NCI-H1417 treated with DMSO at 0.1 percent for 48 hours (cell line): ENCODE measurements at regions not wholly inside any gene's neighbourhood (a gene's known extent, or its start where the extent isn't known, plus 50 kb on each side); places are given as distances from the start of the nearest gene placed in this dataset.
"Not testable (repeated sequence)": the region's sequence is repeated elsewhere in the genome, so short reads cannot be mapped to it uniquely, and the experiment has no call there.

ENCODE experiments used
- DNase-seq: peaks from one replicate; lab custom pipeline; 2025; lab: John Stamatoyannopoulos, UW

DNA sequence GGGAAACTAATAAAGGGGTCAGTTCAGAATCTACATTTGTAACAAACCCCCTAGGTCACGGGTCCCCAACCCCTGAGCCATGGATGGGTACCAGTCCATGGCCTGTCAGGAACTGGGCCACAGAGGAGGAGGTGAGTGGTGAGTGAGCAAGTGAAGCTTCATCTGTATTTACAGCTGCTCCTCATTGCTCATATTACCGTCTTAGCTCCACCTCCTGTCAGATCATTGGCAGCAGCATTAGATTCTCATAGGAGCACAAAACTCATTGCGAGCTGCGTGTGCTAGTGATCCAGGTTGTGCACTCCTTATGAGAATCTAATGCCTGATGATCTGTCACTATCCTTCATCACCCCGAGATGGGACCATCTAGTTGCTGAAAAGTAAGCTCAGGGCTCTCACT, 88.4 kb upstream of the MPP7 start:
- DNase-seq: no peak

GRCh38 chr10:28393956-28394568, 91.2 kb upstream of the MPP7 start:
- peak; percentile 1 for DNase-seq

DNA sequence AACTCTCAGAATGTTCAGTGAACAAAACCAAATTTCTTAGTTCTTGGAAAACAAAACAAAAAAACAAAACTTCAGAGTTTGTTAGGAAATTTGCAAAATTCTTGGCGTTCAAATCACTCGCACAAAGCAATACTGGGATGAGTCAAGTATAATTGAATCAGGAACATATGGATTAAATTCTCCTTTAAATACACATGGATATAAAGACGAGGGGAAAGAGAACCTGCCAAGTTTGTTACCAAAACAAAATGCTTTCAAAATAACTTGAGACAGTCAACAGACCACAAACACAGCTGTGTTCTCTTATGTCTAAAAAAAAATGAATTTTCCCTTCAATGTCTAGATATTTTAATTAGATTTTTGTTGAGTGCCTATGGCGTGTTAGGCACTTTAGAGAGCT, 93.5 kb upstream of the MPP7 start:
- no peak for DNase-seq

DNA sequence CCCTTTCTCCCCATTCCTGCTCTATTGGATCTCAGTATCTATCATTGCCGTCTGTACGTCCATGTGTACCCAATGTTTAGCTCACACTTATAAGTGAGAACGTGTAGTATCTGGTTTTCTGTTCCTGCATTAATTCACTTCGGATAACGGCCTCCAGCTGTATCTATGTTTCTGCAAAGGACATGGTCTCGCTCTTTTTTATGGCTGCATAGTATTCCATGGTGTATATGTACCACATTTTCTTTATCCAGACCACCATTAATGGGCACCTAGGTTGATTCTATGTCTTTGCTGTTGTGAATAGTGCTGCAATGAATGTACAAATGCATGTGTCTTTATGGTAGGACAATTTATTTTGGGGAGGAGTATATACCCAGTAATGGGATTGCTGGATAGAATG, 94.4 kb upstream of the MPP7 start:
- DNase-seq: no peak

DNA sequence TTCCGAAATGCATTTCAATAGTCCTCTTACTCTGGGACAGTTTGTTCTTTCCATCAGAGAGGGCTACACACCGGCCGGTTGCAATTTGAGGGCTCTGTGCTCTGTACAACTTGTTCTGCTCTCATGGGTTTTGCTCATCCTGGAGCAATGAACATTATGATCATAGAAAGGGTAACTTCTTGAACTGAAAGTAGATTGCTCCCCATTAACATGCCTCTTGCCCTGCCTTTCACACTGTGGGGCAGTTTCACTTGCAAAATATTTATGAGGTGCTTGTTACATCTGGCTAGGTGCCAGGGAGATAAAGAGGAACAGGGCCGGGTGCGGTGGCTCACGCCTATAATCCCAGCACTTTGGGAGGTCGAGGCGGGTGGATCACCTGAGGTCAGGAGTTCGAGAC, 97.3 kb upstream of the MPP7 start:
- no peak for DNase-seq

- no peak for DNase-seq
Observed at GRCh38 chr10:28400681-28401080, 97.8 kb upstream of the MPP7 start.

GRCh38 chr10:28402611-28403073, 99.8 kb upstream of the MPP7 start:
- DNase-seq: not testable (repeated sequence)

DNA sequence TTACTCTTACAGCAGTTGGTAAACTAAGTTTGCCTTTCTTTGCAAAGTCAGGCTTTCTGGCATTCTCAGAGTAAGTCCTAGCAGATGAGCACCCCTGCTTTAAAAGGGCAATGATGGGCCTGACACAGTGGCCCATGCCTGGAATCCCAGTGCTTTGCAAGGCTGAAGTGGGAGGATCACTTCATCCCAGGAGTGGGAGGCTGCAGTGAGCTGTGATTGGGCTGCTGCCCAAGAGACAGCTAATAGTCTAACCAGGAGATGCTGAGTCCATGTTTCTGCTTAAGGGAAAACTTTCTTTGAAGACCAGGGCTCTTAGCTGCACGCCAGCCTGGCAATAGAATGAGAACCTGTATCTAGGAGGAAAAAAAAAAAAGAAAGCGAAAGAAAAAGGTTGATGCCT, 100.2 kb upstream of the MPP7 start:
- no peak for DNase-seq

- DNase-seq: no peak
Observed at GRCh38 chr10:28408237-28408777, 105.4 kb upstream of the MPP7 start.

GRCh38 chr10:28410420-28411135, 107.7 kb upstream of the MPP7 start:
- DNase-seq: no peak

GRCh38 chr10:28411136-28411460, 108.2 kb upstream of the MPP7 start:
- DNase-seq: no peak

DNA sequence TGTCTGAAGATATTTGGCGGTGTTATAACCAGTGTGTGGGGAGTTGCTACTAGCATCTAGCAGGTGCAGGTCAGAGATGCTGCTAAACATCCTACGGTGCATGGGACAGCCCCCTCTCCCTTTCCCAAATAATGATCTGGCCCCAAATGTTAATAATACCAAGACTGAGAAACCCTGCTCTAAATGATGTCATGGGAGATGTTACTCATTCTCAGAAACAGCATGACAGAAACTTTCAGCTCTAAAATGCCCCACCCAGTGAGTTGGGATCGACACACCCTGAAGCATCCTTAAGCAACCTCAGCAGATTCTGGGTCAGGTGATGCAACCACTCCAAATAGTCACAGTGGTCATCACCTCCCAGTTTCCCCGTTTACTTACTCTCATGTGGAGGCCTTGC, 108.8 kb upstream of the MPP7 start:
- DNase-seq: no peak

DNA sequence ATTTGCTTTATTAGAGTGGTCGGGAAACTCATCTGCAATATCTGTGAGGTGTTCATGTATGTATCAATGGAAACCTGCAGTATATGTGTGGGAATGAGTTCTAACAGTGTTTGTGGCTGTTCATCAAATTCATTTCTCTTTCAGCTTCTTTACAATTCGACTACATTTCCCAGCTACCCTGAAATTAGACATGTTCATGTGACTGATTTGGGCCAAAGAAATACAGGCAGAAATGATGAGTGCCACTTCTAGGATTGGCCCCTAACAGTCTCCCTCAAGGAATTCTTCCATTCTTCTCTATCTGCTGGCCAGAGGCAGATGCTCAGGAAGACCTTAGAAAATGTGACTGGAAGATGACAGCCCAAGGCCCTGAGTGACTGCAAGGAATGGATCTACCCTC, 114.8 kb upstream of the WAC start:
- no peak for DNase-seq

DNA sequence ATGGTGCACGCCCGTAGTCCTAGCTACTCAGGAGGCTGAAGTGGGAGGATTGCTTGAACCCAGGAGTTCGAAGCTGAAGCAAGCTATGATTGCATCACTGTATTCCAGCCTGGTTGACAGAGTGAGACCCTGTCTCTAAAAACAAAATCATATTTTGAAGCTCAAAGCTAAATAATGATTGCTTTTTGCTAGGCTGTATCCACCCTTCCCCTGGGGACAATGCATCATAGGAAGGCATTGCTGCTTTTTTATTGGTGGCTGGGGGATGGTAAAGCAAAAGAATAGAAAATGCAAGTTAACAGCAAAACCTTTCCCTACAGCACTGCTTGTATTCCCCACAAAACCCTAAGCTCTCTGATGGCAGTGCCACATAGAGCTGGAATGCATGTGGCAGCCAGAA, 107.5 kb upstream of the WAC start:
- no peak for DNase-seq

DNA sequence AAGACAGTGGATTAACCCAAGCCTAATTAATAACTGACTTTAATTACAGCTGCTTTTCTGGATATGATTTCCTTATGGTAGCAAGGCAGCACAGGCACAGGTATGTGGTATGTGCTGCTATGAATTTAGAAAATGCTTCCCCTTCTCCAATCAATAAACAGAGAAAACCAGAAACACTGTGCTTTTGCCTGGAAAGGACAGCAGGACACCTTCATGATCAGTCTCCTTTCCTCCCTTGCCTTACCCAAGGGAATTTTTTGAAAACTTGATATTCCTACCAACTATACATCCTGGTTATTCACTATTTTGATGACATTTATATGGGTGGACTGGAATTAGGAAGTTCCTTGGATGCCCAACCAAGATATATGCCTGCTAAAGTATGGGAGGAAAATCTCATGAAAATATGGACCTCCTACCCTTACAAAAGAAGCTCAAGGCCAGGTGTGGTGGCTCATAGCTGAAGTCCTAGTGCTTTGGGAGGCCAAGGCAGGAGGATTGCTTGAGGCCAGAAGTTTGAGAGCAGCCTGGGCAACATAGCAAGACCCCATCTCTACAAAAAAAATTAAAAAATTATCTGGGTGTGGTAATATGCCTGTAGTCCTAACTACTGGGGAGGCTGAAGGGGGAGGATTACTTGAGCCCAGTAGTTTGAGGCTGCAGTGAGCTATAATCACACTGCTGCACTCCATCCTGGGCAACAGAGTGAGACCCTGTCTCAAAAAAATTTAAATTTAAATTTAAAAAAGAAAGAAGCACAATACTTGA, 106.3 kb upstream of the WAC start:
- no peak for DNase-seq

DNA sequence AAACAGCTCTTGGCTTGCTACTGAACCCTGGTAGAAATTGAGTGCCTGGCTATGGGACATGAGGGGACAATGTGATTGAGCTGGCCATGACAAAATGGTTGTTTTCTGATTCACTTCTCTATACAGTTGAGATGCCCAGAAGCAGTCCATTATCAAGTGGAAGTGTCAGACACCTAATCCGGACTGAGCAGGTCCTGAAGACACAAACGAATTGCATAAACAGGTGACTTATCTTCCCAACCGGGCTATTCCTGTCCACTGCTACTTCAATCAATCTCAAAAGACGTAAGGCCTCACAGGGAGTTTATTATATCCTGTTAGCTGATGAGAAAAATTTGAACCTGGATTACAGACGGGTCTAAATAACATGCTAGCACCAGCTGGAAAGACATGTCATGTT, 105.5 kb upstream of the WAC start:
- DNase-seq: no peak

DNA sequence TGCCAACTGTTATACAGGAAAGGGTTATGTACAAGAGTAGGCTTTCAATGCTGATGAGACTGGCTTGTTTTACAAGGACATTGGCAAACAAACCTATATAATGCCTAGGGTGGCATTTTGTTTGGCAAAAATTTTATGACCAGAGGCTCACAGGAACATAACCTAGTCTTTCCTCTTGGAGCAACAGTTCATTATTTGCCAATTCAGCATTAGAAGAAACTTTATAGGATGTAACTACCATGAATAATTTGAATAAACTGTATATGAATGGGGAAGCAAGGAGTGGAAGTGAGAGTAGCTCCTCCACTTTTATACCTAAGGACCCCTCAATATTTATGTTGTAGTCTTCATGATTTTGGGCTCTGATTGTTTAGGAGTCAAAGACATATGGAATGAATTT, 103.9 kb upstream of the WAC start:
- no peak for DNase-seq

- no peak for DNase-seq
Observed at GRCh38 chr10:28429573-28430216, 103.2 kb upstream of the WAC start.

- no peak for DNase-seq
Observed at GRCh38 chr10:28431139-28431538, 101.8 kb upstream of the WAC start.

DNA sequence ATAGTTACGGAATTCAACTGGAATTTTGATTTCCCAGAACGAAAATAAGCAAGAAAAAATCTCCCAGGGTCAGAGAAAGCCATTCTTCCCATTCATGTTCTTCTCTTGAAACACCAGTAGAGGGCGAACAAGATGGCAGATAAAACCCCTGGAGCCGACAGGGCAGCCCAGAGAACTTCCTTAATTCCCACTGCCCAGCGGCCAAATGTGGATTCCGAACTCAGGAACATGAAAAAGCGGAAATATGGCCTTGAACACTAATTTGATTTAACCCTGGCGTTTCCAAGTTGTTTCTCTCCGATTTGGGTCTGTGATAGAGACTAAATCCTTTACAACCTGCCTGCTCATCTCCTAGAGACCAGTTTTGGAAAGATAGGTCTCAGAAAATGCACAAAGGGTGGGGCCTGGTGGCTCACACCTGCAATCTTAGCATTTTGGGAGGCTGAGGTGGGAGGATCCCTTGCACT, 100.7 kb upstream of the WAC start:
- DNase-seq: peak; percentile 8

DNA sequence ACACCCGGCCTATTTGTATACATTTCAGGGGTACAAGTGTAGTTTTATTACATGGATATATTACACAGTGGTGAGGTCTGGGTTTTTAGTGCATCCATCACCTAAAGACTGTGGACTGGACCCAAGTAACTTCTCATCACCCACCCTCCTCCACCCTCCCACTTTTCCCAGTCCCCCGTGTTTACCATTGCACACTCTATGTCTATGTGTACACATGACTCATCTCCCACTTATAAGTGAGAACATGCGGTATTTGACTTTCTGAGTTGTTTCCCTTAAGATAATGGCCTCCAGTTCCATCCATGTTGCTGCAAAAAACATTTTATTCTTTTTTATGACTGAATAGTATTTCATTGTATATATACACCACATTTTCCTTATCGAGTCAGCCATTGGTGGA, 98.9 kb upstream of the WAC start:
- DNase-seq: no peak

- no peak for DNase-seq
Observed at GRCh38 chr10:28442403-28442802, 90.5 kb upstream of the WAC start.
